HG03442 (cell line): ENCODE measurements at regions not wholly inside any gene's neighbourhood (a gene's known extent, or its start where the extent isn't known, plus 50 kb on each side); places are given as distances from the start of the nearest gene placed in this dataset.

Experiments
- ATAC-seq: cut with Tn5 transposase; IDR thresholded peaks from one replicate; pipeline ENCODE4 v1.9.1; 2021; ENCODE audit warnings: mild to moderate bottlenecking, moderate library complexity; ENCODE audit not compliant: unreplicated experiment

GRCh38 chr6:156102129-156102528, 646.5 kb upstream of the NOX3 start:
- ATAC-seq, result no peak

DNA sequence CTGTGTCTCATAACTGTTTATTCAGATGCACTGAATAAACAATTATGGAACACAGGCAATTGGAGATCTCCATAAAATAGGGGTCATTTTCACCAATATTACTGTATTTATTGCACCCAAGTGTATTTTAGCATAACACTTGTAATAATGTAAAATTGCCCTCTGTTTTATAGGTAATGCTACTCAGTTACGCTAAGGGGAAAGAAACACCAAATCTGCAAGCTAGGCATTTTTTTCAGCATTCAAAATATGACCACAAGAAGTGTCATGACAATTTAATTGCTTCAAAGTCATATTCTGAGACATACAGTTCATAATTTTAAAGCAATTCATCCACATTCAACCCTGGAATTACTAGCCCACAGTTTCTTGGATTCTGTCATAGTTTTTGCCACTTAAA, 643.2 kb upstream of the NOX3 start:
- ATAC-seq, result no peak

- ATAC-seq, result no peak
These were observed 631.8 kb upstream of the NOX3 start for GRCh38 chr6:156087487-156087886.

DNA sequence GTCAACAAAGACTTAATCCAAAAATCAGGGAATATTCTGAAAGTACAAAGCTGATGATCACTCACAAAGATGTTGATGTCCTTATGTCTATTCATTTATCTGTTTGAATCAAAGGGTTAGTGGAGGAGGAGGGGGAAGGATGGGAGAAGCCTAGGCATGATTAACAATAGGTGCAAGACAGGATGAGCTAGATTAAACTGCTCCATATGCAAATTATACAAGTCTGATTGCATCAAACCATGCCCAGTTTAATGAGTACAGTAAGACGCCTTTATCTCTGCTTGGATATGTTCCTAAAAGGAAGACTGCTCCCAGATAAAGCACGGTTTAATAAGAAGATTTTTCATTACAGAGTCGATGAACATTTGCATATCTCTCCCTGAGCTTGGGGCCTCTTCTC, 626.4 kb upstream of the NOX3 start:
- ATAC-seq, result no peak

- no peak for ATAC-seq
These were observed 624.7 kb upstream of the NOX3 start for GRCh38 chr6:156080371-156080770.

DNA sequence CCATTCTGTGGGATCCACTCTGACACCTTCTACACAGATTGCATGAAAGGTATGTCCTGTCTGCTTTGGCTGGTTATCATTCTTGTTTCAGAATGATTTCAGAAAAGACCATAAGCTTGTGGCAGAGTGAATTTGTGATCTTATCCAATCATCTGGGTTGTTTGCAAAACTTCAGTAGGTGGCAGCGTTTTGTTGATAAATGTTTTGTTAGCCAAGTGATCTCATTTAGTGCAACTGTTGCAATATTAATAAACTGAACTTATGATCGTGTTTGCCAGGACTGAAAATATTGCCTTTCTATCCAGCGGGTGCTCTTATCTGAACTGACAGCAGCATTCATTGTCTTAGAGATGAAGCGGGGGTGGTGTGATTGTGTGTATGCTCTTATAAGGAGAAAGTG, 613.2 kb upstream of the NOX3 start:
- no peak for ATAC-seq

DNA sequence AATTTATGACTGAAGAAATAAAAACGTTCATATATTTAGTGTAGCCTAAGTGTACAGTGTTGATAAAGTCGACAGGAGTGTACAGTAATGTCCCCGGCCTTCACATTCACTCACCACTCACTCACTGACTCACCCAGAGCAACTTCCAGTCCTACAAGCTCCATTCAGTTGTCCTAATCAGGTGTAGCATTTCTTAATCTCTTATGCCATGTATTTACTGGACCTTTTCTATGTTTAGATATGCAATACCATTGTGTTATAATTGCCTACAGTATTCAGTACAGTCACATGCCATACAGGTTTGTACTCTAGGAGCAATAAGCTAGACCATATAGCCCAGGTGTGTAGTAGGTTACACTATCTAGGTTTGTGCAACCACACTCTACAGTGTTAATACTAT, 610.2 kb upstream of the NOX3 start:
- no peak for ATAC-seq

GRCh38 chr6:156062091-156062563, 606.5 kb upstream of the NOX3 start:
- no peak for ATAC-seq

GRCh38 chr6:156061465-156061864, 605.8 kb upstream of the NOX3 start:
- no peak for ATAC-seq

- ATAC-seq, result no peak
These were observed 604.4 kb upstream of the NOX3 start for GRCh38 chr6:156060013-156060412.

DNA sequence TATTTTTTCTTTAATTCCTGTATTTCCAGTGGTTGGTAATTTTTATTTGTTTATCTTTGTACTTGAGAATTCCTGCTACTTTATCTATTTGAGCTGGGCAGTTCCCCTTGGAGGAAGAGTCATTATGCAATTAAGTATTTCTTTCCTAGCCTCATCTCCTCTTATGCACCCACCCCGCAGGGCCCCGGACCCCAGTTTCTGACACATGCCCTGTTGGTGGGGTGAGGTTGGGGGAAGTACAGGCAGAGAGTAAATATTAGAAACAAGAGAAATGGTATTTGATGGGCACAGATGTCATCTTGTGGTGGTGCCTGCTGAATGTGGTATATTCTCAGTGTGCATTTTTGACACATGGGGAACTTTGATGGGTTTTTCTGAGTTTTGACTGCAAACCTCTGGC, 602.7 kb upstream of the NOX3 start:
- no peak for ATAC-seq

- no peak for ATAC-seq
These were observed 602.2 kb upstream of the NOX3 start for GRCh38 chr6:156057869-156058268.

GRCh38 chr6:156056085-156056484, 600.4 kb upstream of the NOX3 start:
- no peak for ATAC-seq

- ATAC-seq, result no peak
These were observed 598.0 kb upstream of the NOX3 start for GRCh38 chr6:156053626-156054025.

DNA sequence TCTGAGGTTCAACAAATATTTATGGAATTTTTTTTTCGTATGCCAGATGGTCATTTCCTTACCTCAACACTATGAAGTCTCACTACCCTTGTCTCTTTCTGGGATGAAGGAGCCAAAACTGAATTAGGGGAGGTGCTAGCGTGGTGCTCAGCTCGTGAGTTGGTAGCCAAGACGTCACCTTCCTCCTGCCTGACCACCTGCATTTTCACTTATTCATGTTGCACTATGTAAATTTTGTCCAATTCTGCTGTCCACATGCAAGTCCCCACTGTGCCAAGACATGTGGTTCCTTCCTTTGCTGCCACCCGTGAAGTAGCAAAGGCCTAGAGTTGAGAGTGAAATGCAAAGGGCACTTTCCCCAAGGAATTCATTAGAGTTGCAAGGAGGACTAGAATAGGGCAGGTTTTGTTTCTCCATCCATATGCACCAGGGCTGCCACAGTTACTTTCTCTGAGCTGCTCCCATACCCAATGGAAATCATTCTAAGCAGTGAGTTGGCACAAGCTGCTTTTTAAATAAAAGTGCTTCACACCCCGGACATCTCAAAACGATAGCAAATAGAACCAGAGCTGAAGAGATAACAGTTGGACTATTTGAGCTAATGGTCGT, 591.3 kb upstream of the NOX3 start:
- ATAC-seq, result no peak

DNA sequence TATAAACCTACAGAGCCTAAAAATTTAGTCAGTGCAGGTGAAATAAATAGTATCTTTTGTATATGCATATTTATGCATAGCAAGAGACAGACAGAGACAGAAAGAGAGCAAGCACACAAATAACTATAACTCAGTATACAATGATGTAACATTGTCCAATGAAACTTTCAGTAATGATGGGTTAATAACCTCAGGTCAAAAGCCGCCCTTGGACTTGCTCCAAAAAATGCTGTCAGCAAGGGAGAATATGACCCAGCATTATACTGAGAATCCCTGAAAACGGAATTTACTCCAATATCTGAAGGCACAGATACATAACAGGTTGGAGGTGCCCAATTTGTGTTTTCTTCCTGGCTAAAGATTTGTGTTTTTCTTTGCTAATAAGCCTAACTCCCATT, 590.6 kb upstream of the NOX3 start:
- no peak for ATAC-seq

DNA sequence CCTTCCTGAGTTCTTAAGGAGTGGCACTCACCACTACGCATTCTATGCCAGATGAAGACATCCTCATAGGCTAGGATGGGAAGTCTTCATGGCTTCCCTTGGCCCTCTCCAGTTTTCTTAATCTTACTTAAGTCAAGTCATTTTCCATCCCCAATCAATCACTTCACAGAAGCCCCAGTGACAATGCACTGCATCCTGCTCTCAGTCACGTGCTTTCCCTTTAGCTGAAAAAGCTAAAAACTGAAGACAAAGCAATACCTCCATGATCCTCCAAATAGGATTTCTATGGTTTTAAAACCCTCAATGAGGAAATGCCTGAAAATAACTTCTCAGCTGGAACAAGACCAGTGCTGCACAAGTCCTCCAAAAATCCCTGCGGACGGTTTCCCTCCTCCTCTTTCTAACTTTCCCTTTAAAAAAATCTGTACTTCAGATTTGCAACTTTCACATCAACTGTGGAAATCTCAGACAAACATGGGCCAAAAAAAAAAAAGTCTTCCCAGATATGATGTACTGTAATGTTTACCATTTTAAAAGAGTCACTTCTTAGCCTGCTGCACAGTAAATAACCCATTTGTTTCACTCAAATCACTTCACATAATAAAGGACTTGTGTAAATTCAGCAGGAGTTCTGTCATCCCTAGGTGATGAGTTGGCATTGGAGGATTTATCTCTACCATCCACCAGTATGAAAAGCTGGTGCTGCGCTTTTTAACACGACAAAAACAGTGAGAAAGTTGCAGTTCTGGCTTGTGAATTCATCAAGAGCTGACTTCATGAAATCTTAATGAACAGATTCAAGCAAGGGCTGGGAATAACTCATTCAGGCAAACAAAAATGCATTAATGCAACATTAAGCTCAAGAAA, 590.0 kb upstream of the NOX3 start:
- no peak for ATAC-seq

DNA sequence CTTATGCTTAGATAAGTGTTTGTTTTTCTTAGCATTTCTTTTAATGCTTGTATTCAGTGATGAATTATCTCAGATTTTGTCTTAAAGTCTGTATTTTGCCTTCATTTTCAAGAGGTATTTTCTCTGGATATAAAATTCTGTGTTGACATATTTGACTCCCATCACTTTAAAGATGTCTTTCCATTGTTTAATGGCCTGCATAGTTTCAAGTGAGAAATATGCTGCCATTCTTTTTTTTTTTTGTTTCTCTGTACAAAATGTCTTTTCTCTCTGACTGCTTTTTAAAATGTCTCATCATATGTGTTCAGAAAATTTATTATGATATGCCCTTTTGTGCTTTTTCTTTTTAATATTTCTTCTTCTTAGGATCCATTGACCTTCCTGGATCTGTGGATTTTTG, 578.0 kb upstream of the NOX3 start:
- no peak for ATAC-seq

GRCh38 chr6:156031516-156031915, 575.9 kb upstream of the NOX3 start:
- ATAC-seq, result no peak

DNA sequence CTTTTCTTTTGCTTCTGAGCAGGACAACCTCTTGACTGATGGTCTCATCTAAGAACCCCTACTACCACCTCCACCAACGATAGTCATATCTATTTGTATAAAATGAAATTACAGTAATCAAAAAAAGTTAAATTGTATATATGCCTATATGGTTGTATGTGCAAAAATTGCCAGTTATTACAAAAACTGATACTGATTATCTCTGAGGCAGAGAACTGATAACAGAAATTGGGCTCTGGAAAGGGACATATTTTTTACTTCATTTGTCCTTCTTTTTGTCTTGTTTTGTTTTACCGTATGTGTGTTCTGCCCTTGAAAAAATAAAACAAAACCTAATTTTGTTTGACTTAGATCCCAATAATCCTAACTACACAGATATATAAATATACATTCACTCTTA, 574.4 kb upstream of the NOX3 start:
- no peak for ATAC-seq

DNA sequence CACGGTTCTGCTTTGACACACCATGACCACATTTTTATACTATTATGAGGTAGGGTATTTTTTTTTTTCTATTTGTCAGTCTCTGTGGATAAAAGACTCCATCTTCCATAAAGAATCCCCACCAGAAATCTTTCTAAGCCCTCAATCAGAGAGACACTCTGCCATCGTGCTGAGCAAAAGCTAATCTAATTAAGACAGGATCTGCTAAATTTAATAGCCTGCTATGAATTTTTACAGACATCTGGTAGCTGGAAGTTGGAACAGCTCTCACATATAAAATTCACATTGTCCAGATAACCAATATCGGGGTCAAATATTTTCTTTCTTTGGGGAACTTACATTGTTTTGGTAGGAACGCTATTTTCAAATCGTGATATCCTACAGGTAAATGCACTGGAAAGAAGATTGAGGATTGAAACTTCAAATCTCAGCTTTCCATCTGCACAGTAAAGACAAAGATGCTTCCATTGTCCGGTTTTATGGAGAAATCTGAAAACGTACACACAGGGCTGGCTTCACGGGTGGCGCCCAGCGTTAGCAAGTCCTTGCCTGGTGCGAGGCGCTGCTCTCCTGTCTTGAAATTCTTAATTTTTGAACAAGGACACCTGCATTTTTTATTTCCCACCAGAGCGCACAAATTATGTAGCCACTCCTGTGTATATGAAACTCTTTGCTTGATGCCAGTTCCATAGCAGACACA, 573.8 kb upstream of the NOX3 start:
- no peak for ATAC-seq
